Skin epidermis (tissue), 12 donors: ENCODE measurements at regions not wholly inside any gene's neighbourhood (a gene's known extent, or its start where the extent isn't known, plus 50 kb on each side); places are given as distances from the start of the nearest gene placed in this dataset.
"Not testable (repeated sequence)": the region's sequence is repeated elsewhere in the genome, so short reads cannot be mapped to it uniquely, and the experiment has no call there.

ENCODE experiments used
- H3K27ac ChIP-seq, 21 experiments: fragments of 200-600 bp; sonication (generic) in 11 of 21; one replicate each; pipeline ENCODE4 v1.5.0; 2020; ENCODE audit warnings: mild to moderate bottlenecking in 3 of 21, inconsistent platforms in 2 of 21, moderate library complexity in 2 of 21
- H3K4me3 ChIP-seq, 7 experiments: fragments of 200-600 bp; sonication (generic) in 2 of 7; one replicate each; pipeline ENCODE4 v1.5.0; 2020; ENCODE audit warnings: inconsistent platforms in 2 of 7, mild to moderate bottlenecking in 2 of 7, moderate library complexity in 1 of 7

DNA sequence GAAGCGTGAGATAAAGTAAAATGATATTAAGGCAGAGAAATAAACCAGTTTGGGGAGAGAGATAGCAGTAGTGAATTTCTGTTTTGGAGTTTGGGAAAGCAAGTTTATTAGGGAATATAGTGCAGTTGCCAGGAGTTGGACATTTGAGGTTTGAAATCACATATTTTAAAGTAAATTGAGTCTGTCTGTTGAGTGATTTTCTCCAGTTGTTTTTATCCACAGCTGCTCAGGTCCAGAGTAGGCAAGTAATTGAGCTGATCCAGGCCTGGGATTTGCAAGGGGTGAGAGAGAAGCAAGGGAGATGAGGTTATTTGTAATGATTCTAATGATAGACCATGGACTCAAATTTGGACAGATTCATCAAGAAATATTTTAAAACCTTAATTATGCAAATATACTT lies 481.9 kb downstream of the UTRN start:
- no peak overlapping the region for H3K27ac ChIP-seq
- no peak overlapping the region for H3K4me3 ChIP-seq

GRCh38 chr6:144768551-144769075 lies 483.5 kb downstream of the UTRN start:
- Histone ChIP-seq H3K27ac (peak overlapping the region in 1 of 21 experiments; percentile 27), H3K4me3 (no peak overlapping the region)

DNA sequence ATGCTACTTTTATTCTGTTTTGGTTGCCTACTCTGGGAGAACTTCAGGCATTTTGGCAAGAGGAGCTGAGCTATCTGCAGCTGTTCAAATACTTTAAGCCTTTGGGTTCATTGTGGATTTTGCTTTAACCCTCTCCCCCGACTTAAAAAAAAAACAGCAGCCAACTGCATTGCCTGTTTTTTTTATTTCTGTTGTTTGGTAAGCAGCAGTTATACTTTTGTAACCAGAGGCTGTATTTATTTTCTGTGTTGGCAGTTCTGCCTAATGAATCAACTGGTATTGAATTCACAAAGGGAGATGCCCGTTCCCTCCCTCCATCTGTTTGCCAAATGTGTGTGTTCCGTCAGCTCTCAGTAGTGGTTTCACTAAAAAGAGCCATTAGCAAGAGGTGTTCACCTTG lies 484.0 kb downstream of the UTRN start:
- Histone ChIP-seq H3K27ac (peak overlapping the region in 1 of 21 experiments; percentile 27), H3K4me3 (no peak overlapping the region)

- no peak overlapping the region for H3K4me3 ChIP-seq
- H3K27ac ChIP-seq: no peak overlapping the region
These were observed 491.1 kb downstream of the UTRN start for GRCh38 chr6:144776031-144776819.

DNA sequence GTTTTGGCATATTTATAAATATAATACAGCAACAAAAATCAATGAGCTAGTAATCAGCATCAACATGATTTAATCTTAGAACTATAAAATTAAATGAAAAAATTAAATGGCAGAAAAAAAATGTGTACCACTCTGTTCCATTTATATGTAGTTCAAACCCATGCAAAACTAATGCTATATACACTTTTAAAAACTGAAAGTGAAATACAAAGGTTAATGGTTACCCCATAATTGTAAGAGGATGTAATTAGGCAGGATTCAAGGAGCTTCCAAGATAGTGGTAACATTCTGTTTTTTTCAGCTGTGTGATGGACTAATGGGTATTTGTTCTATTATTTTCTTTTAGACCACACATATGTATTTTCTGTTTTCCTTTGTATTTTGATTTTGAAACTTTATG lies 492.1 kb downstream of the UTRN start:
- H3K27ac ChIP-seq: no peak overlapping the region
- H3K4me3 ChIP-seq: no peak overlapping the region

- H3K27ac ChIP-seq: no peak overlapping the region
- no peak overlapping the region for H3K4me3 ChIP-seq
These were observed 492.9 kb downstream of the UTRN start for GRCh38 chr6:144778056-144778455.

GRCh38 chr6:144778773-144779492 lies 493.8 kb downstream of the UTRN start:
- Histone ChIP-seq H3K27ac (no peak overlapping the region), H3K4me3 (no peak overlapping the region)

GRCh38 chr6:144781836-144782235 lies 496.7 kb downstream of the UTRN start:
- Histone ChIP-seq H3K4me3 (no peak overlapping the region), H3K27ac (no peak overlapping the region)

GRCh38 chr6:144782634-144783033 lies 497.5 kb downstream of the UTRN start:
- H3K27ac ChIP-seq: no peak overlapping the region
- H3K4me3 ChIP-seq: no peak overlapping the region

DNA sequence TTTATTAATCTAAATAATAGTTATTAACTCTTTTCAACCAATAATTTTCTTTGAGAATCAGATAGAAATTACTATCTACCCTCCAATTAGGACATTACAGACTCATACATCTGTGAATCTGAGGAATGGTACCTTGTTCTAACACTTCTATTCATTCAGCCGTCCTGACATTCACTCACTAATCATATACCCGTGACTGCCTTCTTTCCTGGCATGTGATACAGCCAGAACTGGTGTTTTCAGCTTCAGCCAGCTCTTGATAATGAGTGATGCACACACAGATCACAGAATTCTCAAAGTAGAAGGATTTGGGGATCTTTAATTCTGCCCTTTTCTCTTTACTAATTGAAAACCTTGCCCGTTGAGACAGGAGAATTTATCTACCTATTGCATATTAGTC lies 499.9 kb downstream of the UTRN start:
- H3K27ac ChIP-seq: no peak overlapping the region
- H3K4me3 ChIP-seq: no peak overlapping the region

GRCh38 chr6:144786825-144787224 lies 501.7 kb downstream of the UTRN start:
- Histone ChIP-seq H3K27ac (no peak overlapping the region), H3K4me3 (no peak overlapping the region)

DNA sequence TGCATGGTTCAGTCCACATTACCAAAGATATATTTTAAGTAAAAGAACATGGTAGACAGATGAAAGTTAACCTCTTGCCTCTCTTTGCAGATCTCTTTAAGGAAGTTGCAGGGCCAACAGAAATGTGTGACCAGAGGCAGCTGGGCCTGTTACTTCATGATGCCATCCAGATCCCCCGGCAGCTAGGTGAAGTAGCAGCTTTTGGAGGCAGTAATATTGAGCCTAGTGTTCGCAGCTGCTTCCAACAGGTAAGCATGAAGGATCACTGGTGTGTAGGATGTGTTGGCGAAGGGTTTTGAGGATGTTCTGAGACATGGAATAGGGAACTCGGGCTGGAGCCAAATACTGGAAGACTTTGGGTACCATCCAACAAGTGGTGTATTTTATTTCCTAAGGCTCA lies 508.6 kb downstream of the UTRN start:
- Histone ChIP-seq H3K27ac (no peak overlapping the region), H3K4me3 (no peak overlapping the region)

GRCh38 chr6:144795022-144795421 lies 509.9 kb downstream of the UTRN start:
- H3K27ac ChIP-seq, H3K4me3 ChIP-seq: not testable (repeated sequence)

GRCh38 chr6:144796070-144796469 lies 510.9 kb downstream of the UTRN start:
- no peak overlapping the region for H3K4me3 ChIP-seq

DNA sequence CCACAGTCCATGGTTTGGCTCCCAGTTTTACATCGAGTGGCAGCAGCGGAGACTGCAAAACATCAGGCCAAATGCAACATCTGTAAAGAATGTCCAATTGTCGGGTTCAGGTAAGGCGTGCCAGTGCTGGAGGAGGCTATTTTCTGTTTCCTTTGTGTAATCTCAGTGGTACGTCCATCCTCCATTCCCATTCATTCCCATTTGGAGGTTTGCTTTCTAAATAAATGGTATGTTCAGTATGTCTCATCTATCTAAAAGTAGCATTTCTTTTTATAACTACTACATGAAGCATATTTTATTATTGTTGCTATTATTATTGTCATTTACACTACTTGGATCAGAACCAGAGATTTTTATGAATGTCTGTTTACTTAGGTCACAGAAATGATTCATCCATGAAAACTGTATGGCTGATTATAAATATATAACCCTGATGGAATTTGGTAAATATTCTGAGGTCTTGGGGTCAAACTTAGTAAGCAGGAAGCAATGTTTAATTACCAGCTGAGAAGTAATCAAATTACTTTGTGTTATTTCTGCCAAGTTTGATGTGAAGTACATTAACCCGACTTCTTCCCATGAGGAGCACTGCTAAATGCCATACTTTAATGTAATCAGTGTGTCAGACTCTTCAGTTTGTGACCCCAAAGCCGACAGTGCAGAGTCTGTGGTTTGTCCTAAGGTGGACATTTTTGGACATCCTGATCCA lies 512.9 kb downstream of the UTRN start:
- Histone ChIP-seq H3K4me3 (no peak overlapping the region), H3K27ac (no peak overlapping the region)

More at GRCh38 chr6:144796070-144796469, 510.9 kb downstream of the UTRN start:
- no peak overlapping the region for H3K27ac ChIP-seq

GRCh38 chr6:144804246-144804790 lies 519.2 kb downstream of the UTRN start:
- H3K27ac ChIP-seq: no peak overlapping the region
- no peak overlapping the region for H3K4me3 ChIP-seq

DNA sequence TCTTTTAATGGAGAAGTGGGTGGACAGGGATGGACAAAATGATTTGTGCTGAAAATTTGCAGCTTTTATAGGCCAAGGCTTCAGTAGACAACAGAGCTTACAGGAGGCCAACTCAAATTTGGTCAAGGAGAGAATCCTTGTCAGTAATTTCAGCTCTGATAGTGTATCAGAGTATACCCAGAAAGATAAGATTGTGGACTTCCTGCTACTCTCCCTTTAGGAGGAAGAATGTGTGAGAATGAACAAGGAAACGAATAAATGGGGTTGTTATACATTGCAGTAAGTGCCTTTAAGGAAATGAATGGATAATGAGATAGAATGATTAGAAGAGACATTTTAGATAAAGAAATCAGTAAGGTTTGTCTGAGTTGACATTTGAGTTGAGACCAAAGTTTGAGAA lies 519.9 kb downstream of the UTRN start:
- no peak overlapping the region for H3K27ac ChIP-seq
- H3K4me3 ChIP-seq: no peak overlapping the region

GRCh38 chr6:144806222-144806621 lies 521.1 kb downstream of the UTRN start:
- Histone ChIP-seq H3K4me3 (no peak overlapping the region), H3K27ac (no peak overlapping the region)

DNA sequence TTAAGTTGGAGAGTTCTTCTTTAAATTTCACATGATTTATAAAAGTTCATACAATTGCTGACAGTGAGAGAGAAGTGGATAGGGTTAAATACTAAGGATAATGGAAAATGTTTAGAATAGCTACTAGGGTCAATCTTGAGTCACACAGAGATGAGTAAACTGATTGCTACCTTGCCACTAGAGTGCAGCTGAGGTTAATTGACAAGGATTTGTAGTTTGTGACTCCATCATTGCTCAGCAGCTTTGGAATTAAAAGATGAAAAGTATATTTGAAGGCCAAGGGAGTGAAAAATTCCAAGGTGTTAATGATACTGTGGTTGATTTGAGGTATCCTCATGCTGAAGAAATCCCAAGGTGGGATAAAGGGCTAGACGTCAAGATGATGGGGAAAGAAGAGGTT lies 524.0 kb downstream of the UTRN start:
- H3K27ac ChIP-seq: no peak overlapping the region

DNA sequence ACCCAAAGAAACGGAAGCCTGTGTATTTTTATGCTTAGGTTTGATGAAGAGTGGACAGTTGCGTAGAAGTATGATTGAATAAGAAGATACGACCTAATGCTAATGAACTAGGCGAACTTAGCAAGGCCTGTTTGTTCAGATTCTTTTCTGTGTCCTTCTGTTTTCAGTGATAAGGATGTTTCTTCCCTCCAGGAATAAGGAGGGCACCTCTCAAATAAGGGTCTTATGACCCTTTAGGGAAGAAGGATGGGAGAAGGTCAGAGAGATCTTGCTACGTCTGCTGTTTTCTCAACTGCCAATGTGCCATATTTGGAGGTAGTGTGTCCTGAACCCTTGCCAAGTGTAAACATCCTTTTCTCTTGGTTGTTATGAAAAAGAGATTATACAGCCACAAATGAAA lies 524.8 kb downstream of the UTRN start:
- Histone ChIP-seq H3K4me3 (no peak overlapping the region), H3K27ac (no peak overlapping the region)

More for the DNA sequence above, 524.0 kb downstream of the UTRN start:
- no peak overlapping the region for H3K4me3 ChIP-seq
